ENCODE measurements at regions not wholly inside any gene's neighbourhood (a gene's known extent, or its start where the extent isn't known, plus 50 kb on each side); places are given as distances from the start of the nearest gene placed in this dataset.
"Not testable (repeated sequence)": the region's sequence is repeated elsewhere in the genome, so short reads cannot be mapped to it uniquely, and the experiment has no call there.

GRCh38 chr9:42339671-42340434, 156.4 kb downstream of the SPATA31A6 start:
- H4K20me1 ChIP-seq (replicated peaks; ENCODE audit: control insufficient read depth, extremely low read depth, insufficient read depth, low read length); BruUV-seq (replicated peaks); H3K4me2 ChIP-seq (ENCODE audit: insufficient read depth, low read length); H3K4me1 ChIP-seq (ENCODE audit: control insufficient read depth, extremely low read depth, insufficient read depth, low read length); CTCF ChIA-PET; H3K9me3 ChIP-seq (replicated peaks; ENCODE audit: control insufficient read depth, insufficient read depth, low read length); intact Hi-C loops (cut with micrococcal nuclease); H3K4me3 ChIP-seq (replicated peaks in 1 of 3; ENCODE audit: insufficient read depth in 1 of 3, low read depth in 1 of 3, low read length in 3 of 3); FAIRE-seq; POLR2A ChIA-PET; H2AFZ ChIP-seq (ENCODE audit: low read depth, low read length); H3K27me3 ChIP-seq (ENCODE audit: control insufficient read depth in 2 of 2, insufficient read depth in 2 of 2, low read length in 2 of 2); H3K79me2 ChIP-seq (ENCODE audit: control insufficient read depth, insufficient read depth, low read length); H3K36me3 ChIP-seq (ENCODE audit: control insufficient read depth in 2 of 2, extremely low read depth in 1 of 2, insufficient read depth in 2 of 2, low read length in 2 of 2); dilution Hi-C loops (cut with MboI; ENCODE audit: extremely low pct_ligation_motif_present, low sequenced_read_pairs); H3K9me1 ChIP-seq (replicated peaks; ENCODE audit: control insufficient read depth, extremely low read depth, insufficient read depth, low read length): not testable (repeated sequence)
- peak; percentile 23 for DNase-seq (ENCODE audit: low read depth, low spot score)
- H3K27ac ChIP-seq (ENCODE audit: insufficient read depth, low read depth, low read length) = peak overlapping the region; percentile 29
- peak overlapping the region; percentile 23 for H3K9ac ChIP-seq (replicated peaks; ENCODE audit: extremely low read depth, insufficient read depth, low read length)
- peak; percentile 4 for TF ChIP-seq FOS (IDR thresholded peaks at IDR 0.05; ENCODE audit: borderline replicate concordance, insufficient read depth, low read length)

- H3K4me3 ChIP-seq (replicated peaks in 1 of 3; ENCODE audit: insufficient read depth in 1 of 3, low read depth in 1 of 3, low read length in 3 of 3); dilution Hi-C loops (cut with MboI; ENCODE audit: extremely low pct_ligation_motif_present, low sequenced_read_pairs); H3K9me1 ChIP-seq (replicated peaks; ENCODE audit: control insufficient read depth, extremely low read depth, insufficient read depth, low read length); H3K9ac ChIP-seq (replicated peaks; ENCODE audit: extremely low read depth, insufficient read depth, low read length); H3K4me2 ChIP-seq (ENCODE audit: insufficient read depth, low read length); H3K27ac ChIP-seq (ENCODE audit: insufficient read depth, low read depth, low read length); H3K27me3 ChIP-seq (ENCODE audit: control insufficient read depth in 2 of 2, insufficient read depth in 2 of 2, low read length in 2 of 2); DNase-seq (ENCODE audit: low read depth, low spot score); H3K4me1 ChIP-seq (ENCODE audit: control insufficient read depth, extremely low read depth, insufficient read depth, low read length); H2AFZ ChIP-seq (ENCODE audit: low read depth, low read length); H3K79me2 ChIP-seq (ENCODE audit: control insufficient read depth, insufficient read depth, low read length); H4K20me1 ChIP-seq (replicated peaks; ENCODE audit: control insufficient read depth, extremely low read depth, insufficient read depth, low read length); POLR2A ChIA-PET; intact Hi-C loops (cut with micrococcal nuclease); FAIRE-seq; CTCF ChIA-PET; H3K9me3 ChIP-seq (replicated peaks; ENCODE audit: control insufficient read depth, insufficient read depth, low read length); H3K36me3 ChIP-seq (ENCODE audit: control insufficient read depth in 2 of 2, extremely low read depth in 1 of 2, insufficient read depth in 2 of 2, low read length in 2 of 2); BruUV-seq (replicated peaks): not testable (repeated sequence)
These were observed 156.9 kb downstream of the SPATA31A6 start for GRCh38 chr9:42340435-42340723.

- CTCF ChIA-PET; H2AFZ ChIP-seq (ENCODE audit: low read depth, low read length); POLR2A ChIA-PET; H3K9me3 ChIP-seq (replicated peaks; ENCODE audit: control insufficient read depth, insufficient read depth, low read length); dilution Hi-C loops (cut with MboI; ENCODE audit: extremely low pct_ligation_motif_present, low sequenced_read_pairs); intact Hi-C loops (cut with micrococcal nuclease); H3K79me2 ChIP-seq (ENCODE audit: control insufficient read depth, insufficient read depth, low read length); H3K36me3 ChIP-seq (ENCODE audit: control insufficient read depth in 2 of 2, extremely low read depth in 1 of 2, insufficient read depth in 2 of 2, low read length in 2 of 2); BruUV-seq (replicated peaks); H3K27me3 ChIP-seq (ENCODE audit: control insufficient read depth in 2 of 2, insufficient read depth in 2 of 2, low read length in 2 of 2); DNase-seq (ENCODE audit: low read depth, low spot score); H3K9me1 ChIP-seq (replicated peaks; ENCODE audit: control insufficient read depth, extremely low read depth, insufficient read depth, low read length); H3K4me2 ChIP-seq (ENCODE audit: insufficient read depth, low read length); H3K4me1 ChIP-seq (ENCODE audit: control insufficient read depth, extremely low read depth, insufficient read depth, low read length); H3K4me3 ChIP-seq (replicated peaks in 1 of 3; ENCODE audit: insufficient read depth in 1 of 3, low read depth in 1 of 3, low read length in 3 of 3); FAIRE-seq; H3K27ac ChIP-seq (ENCODE audit: insufficient read depth, low read depth, low read length); H3K9ac ChIP-seq (replicated peaks; ENCODE audit: extremely low read depth, insufficient read depth, low read length); H4K20me1 ChIP-seq (replicated peaks; ENCODE audit: control insufficient read depth, extremely low read depth, insufficient read depth, low read length): not testable (repeated sequence)
These were observed 158.4 kb downstream of the SPATA31A6 start for GRCh38 chr9:42341860-42342259.

- H3K9me3 ChIP-seq (replicated peaks; ENCODE audit: control insufficient read depth, insufficient read depth, low read length); H3K79me2 ChIP-seq (ENCODE audit: control insufficient read depth, insufficient read depth, low read length); dilution Hi-C loops (cut with MboI; ENCODE audit: extremely low pct_ligation_motif_present, low sequenced_read_pairs); CTCF ChIA-PET; H2AFZ ChIP-seq (ENCODE audit: low read depth, low read length); H4K20me1 ChIP-seq (replicated peaks; ENCODE audit: control insufficient read depth, extremely low read depth, insufficient read depth, low read length); H3K4me3 ChIP-seq (replicated peaks in 1 of 3; ENCODE audit: insufficient read depth in 1 of 3, low read depth in 1 of 3, low read length in 3 of 3); H3K4me2 ChIP-seq (ENCODE audit: insufficient read depth, low read length); H3K36me3 ChIP-seq (ENCODE audit: control insufficient read depth in 2 of 2, extremely low read depth in 1 of 2, insufficient read depth in 2 of 2, low read length in 2 of 2); H3K27ac ChIP-seq (ENCODE audit: insufficient read depth, low read depth, low read length); H3K9me1 ChIP-seq (replicated peaks; ENCODE audit: control insufficient read depth, extremely low read depth, insufficient read depth, low read length); H3K9ac ChIP-seq (replicated peaks; ENCODE audit: extremely low read depth, insufficient read depth, low read length); H3K27me3 ChIP-seq (ENCODE audit: control insufficient read depth in 2 of 2, insufficient read depth in 2 of 2, low read length in 2 of 2); BruUV-seq (replicated peaks); POLR2A ChIA-PET; intact Hi-C loops (cut with micrococcal nuclease); DNase-seq (ENCODE audit: low read depth, low spot score); H3K4me1 ChIP-seq (ENCODE audit: control insufficient read depth, extremely low read depth, insufficient read depth, low read length); FAIRE-seq: not testable (repeated sequence)
These were observed 158.8 kb downstream of the SPATA31A6 start for GRCh38 chr9:42342297-42342696.
